ENCODE measurements at regions not wholly inside any gene's neighbourhood (a gene's known extent, or its start where the extent isn't known, plus 50 kb on each side); places are given as distances from the start of the nearest gene placed in this dataset.

- H3K4me3 ChIP-seq = no peak overlapping the region
- TF ChIP-seq CTCF (conservative IDR thresholded peaks at IDR 0.05) (no peak), EZH2 (IDR thresholded peaks at IDR 0.05; ENCODE audit: low read depth) (no peak)
- peaks cover 15% of the 10 kb centered on the region for H3K4me1 ChIP-seq (replicated peaks; ENCODE audit: insufficient read depth)
- CTCF ChIA-PET = interaction anchor here (1.7 kb wide), 1 partner anchor 9 kb away, joined by 4 read pairs; no protein-coding TSS in a partner anchor
- no peak overlapping the region for H3K4me2 ChIP-seq
- POLR2A ChIA-PET (ENCODE audit: unreplicated experiment) = no interaction called here
- BruUV-seq (replicated peaks) = no TSS peak
- peaks cover 11% of the 10 kb centered on the region for H3F3A ChIP-seq (ENCODE audit: insufficient read depth, low read depth)
- H3K36me3 ChIP-seq (ENCODE audit: low read depth) = no peaks in the 10 kb centered on the region
- H2AFZ ChIP-seq = no peak overlapping the region
- H4K20me1 ChIP-seq (ENCODE audit: insufficient read depth) = no peaks in the 10 kb centered on the region
- no peaks in the 10 kb centered on the region for H3K79me2 ChIP-seq (ENCODE audit: low read depth)
- intact Hi-C loops (cut with micrococcal nuclease; ENCODE audit: unreplicated experiment) = loop anchor here (5.0 kb wide), 1 partner anchor 44 kb away; no protein-coding TSS in a partner anchor
- no peaks in the 10 kb centered on the region for H3K27me3 ChIP-seq (ENCODE audit: insufficient read depth, low read depth)
- no peaks in the 10 kb centered on the region for H3K9me2 ChIP-seq (ENCODE audit: insufficient read depth)
- DNase-seq = no peak
- peaks cover 4% of the 10 kb centered on the region; the same call in 1 of the 2 replicates for H3K9me3 ChIP-seq (ENCODE audit: insufficient read depth, low read depth)
- H3K27ac ChIP-seq = no peak overlapping the region
Measured at GRCh38 chr1:221800831-221801230, 58.9 kb upstream of the DUSP10 start.

- DNase-seq = no peak
- H3K27me3 ChIP-seq (ENCODE audit: insufficient read depth, low read depth) = no peaks in the 10 kb centered on the region
- no peaks in the 10 kb centered on the region for H3K36me3 ChIP-seq (ENCODE audit: low read depth)
- H2AFZ ChIP-seq = no peak overlapping the region
- TF ChIP-seq CTCF (conservative IDR thresholded peaks at IDR 0.05) (no peak), EZH2 (IDR thresholded peaks at IDR 0.05; ENCODE audit: low read depth) (no peak)
- H4K20me1 ChIP-seq (ENCODE audit: insufficient read depth) = no peaks in the 10 kb centered on the region
- H3K4me1 ChIP-seq (replicated peaks; ENCODE audit: insufficient read depth) = peaks cover 12% of the 10 kb centered on the region
- H3K4me3 ChIP-seq = no peak overlapping the region
- ChIA-PET CTCF (no interaction called here), POLR2A (ENCODE audit: unreplicated experiment) (no interaction called here)
- no peak overlapping the region for H3K4me2 ChIP-seq
- BruUV-seq (replicated peaks) = no TSS peak
- intact Hi-C loops (cut with micrococcal nuclease; ENCODE audit: unreplicated experiment) = no loop called here
- peaks cover 9% of the 10 kb centered on the region for H3F3A ChIP-seq (ENCODE audit: insufficient read depth, low read depth)
- H3K9me3 ChIP-seq (ENCODE audit: insufficient read depth, low read depth) = peaks cover 4% of the 10 kb centered on the region; the same call in 1 of the 2 replicates
- H3K9me2 ChIP-seq (ENCODE audit: insufficient read depth) = no peaks in the 10 kb centered on the region
- no peaks in the 10 kb centered on the region for H3K79me2 ChIP-seq (ENCODE audit: low read depth)
- H3K27ac ChIP-seq = no peak overlapping the region
Measured at GRCh38 chr1:221797506-221797905, 55.6 kb upstream of the DUSP10 start.

GRCh38 chr1:221796700-221797099 is 54.8 kb upstream of the DUSP10 start:
- no peak overlapping the region for H2AFZ ChIP-seq
- H3K9me3 ChIP-seq (ENCODE audit: insufficient read depth, low read depth) = peaks cover 4% of the 10 kb centered on the region; the same call in 1 of the 2 replicates
- H3K79me2 ChIP-seq (ENCODE audit: low read depth) = no peaks in the 10 kb centered on the region
- H3K9me2 ChIP-seq (ENCODE audit: insufficient read depth) = no peaks in the 10 kb centered on the region
- CTCF ChIA-PET = no interaction called here
- H3K4me2 ChIP-seq = no peak overlapping the region
- intact Hi-C loops (cut with micrococcal nuclease; ENCODE audit: unreplicated experiment) = no loop called here
- DNase-seq = no peak
- no peak overlapping the region for H3K4me3 ChIP-seq
- H4K20me1 ChIP-seq (ENCODE audit: insufficient read depth) = no peaks in the 10 kb centered on the region
- H3F3A ChIP-seq (ENCODE audit: insufficient read depth, low read depth) = peaks cover under 1% of the 10 kb centered on the region; the same call in 1 of the 2 replicates
- no peak overlapping the region for H3K27ac ChIP-seq
- POLR2A ChIA-PET (ENCODE audit: unreplicated experiment) = no interaction called here
- TF ChIP-seq EZH2 (IDR thresholded peaks at IDR 0.05; ENCODE audit: low read depth) (no peak), CTCF (conservative IDR thresholded peaks at IDR 0.05) (no peak)
- H3K4me1 ChIP-seq (replicated peaks; ENCODE audit: insufficient read depth) = peaks cover 4% of the 10 kb centered on the region
- no TSS peak for BruUV-seq (replicated peaks)
- H3K27me3 ChIP-seq (ENCODE audit: insufficient read depth, low read depth) = no peaks in the 10 kb centered on the region
- H3K36me3 ChIP-seq (ENCODE audit: low read depth) = no peaks in the 10 kb centered on the region

Data from PC-9 (cell line).